H1 (cell line): ENCODE measurements at regions not wholly inside any gene's neighbourhood (a gene's known extent, or its start where the extent isn't known, plus 50 kb on each side); places are given as distances from the start of the nearest gene placed in this dataset.

Experiments used
- CTCF ChIA-PET: fragments of 300-600 bp; sonication (Branson Sonifier 250); formaldehyde crosslinking; loops from one replicate; lab custom pipeline; 2021; ENCODE audit not compliant: partially characterized antibody; lab: Charles Lee
- POLR2A ChIA-PET: fragments of 300-600 bp; sonication (Branson Sonifier 250); formaldehyde crosslinking; loops from one replicate; lab custom pipeline; 2021; ENCODE audit warnings: inconsistent platforms; ENCODE audit not compliant: partially characterized antibody; lab: Charles Lee
- DNase-seq, 2 experiments: peaks; one replicate each; pipeline versions ENCODE4 v3.0.0 to v3.0.0-alpha.2; 2010 to 2022; ENCODE audit warnings: low spot score in 2 of 2, low read depth in 1 of 2, mixed read lengths in 1 of 2
- FAIRE-seq: peaks from 2 replicates; lab custom pipeline; 2011; peaks lifted over from hg19 to GRCh38; lab: Jason Lieb, UNC
- H2AFZ ChIP-seq: 2 replicates; pipeline ENCODE4 v1.8.1; 2012; ENCODE audit warnings: low read length, inconsistent platforms
- H2AK5ac ChIP-seq: 2 replicates; pipeline ENCODE4 v1.6.1; 2013; ENCODE audit warnings: low read depth, low read length
- H2BK120ac ChIP-seq: replicated peaks from 2 replicates; pipeline ENCODE3; 2013; ENCODE audit warnings: low read depth, low read length, inconsistent platforms
- H2BK12ac ChIP-seq: 2 replicates; pipeline ENCODE4 v1.6.1; 2013; ENCODE audit warnings: low read depth, low read length
- H2BK15ac ChIP-seq: 2 replicates; pipeline ENCODE4 v1.6.1; 2013; ENCODE audit warnings: low read length
- H2BK20ac ChIP-seq: 2 replicates; pipeline ENCODE4 v1.6.1; 2013; ENCODE audit warnings: low read length
- H2BK5ac ChIP-seq: 2 replicates; pipeline ENCODE4 v1.6.1; 2013; ENCODE audit warnings: low read depth, low read length
- H3K14ac ChIP-seq: 2 replicates; pipeline ENCODE4 v1.6.1; 2013; ENCODE audit warnings: inconsistent platforms; ENCODE audit not compliant: insufficient read length
- H3K18ac ChIP-seq: 2 replicates; pipeline ENCODE4 v1.6.1; 2013; ENCODE audit warnings: low read length; ENCODE audit errors: extremely low read depth
- H3K23ac ChIP-seq: 2 replicates; pipeline ENCODE4 v1.6.1; 2013; ENCODE audit warnings: inconsistent platforms; ENCODE audit not compliant: insufficient read length
- H3K23me2 ChIP-seq: 2 replicates; pipeline ENCODE4 v1.6.1; 2013; ENCODE audit warnings: low read depth, low read length
- H3K27ac ChIP-seq: 2 replicates; pipeline ENCODE4 v1.6.1; 2011; ENCODE audit warnings: low read depth, low read length, inconsistent platforms
- H3K27me3 ChIP-seq, 4 experiments: replicated peaks in 1 of 4; 1 replicate in 1 of 4; 2 replicates in 3 of 4; pipeline versions ENCODE4 v1.6.1 to v1.8.1; 2011 to 2013; ENCODE audit warnings: low read length in 3 of 4, mild to moderate bottlenecking in 3 of 4, inconsistent platforms in 2 of 4, mixed read lengths in 2 of 4, moderate library complexity in 1 of 4; ENCODE audit not compliant: control insufficient read depth in 3 of 4, insufficient read depth in 3 of 4; ENCODE audit errors: extremely low read depth in 1 of 4
- H3K36me3 ChIP-seq, 4 experiments: 2 replicates each; pipeline versions ENCODE4 v1.6.1 to v1.8.1; 2011 to 2013; ENCODE audit warnings: mild to moderate bottlenecking in 4 of 4, low read length in 3 of 4, moderate library complexity in 2 of 4, control low read depth in 1 of 4, inconsistent platforms in 1 of 4; ENCODE audit not compliant: insufficient read depth in 4 of 4, control insufficient read depth in 2 of 4
- H3K4ac ChIP-seq: replicated peaks from 2 replicates; pipeline ENCODE3; 2013; ENCODE audit warnings: low read length, low read depth, mixed read lengths, inconsistent platforms; ENCODE audit not compliant: insufficient read length
- H3K4me1 ChIP-seq, 4 experiments: replicated peaks in 1 of 4; 1 replicate in 1 of 4; 2 replicates in 3 of 4; pipeline versions ENCODE4 v1.6.1 to v1.8.1; 2011 to 2013; ENCODE audit warnings: low read length in 3 of 4, inconsistent platforms in 2 of 4, mixed read lengths in 1 of 4; ENCODE audit not compliant: insufficient read depth in 4 of 4, control insufficient read depth in 3 of 4
- H3K4me2 ChIP-seq, 2 experiments: 2 replicates each; pipeline versions ENCODE4 v1.6.1 to v1.8.1; 2011 to 2013; ENCODE audit warnings: low read depth in 2 of 2, low read length in 2 of 2, control low read depth in 1 of 2, inconsistent platforms in 1 of 2, mild to moderate bottlenecking in 1 of 2; ENCODE audit not compliant: insufficient read depth in 1 of 2
- H3K4me3 ChIP-seq, 4 experiments: fragments of 200-600, 300-600 bp in 1 of 4; sonication (generic), shearing (Covaris generic), sonication (Bioruptor Twin) in 1 of 4; 2 replicates each; pipeline versions ENCODE4 v1.5.1 to v1.8.1; 2011 to 2016; ENCODE audit warnings: low read length in 4 of 4, low read depth in 3 of 4, control low read depth in 2 of 4, inconsistent platforms in 2 of 4, mild to moderate bottlenecking in 2 of 4, mixed read lengths in 1 of 4, moderate library complexity in 1 of 4; ENCODE audit not compliant: insufficient read depth in 2 of 4; ENCODE audit errors: extremely low read depth in 1 of 4
- H3K56ac ChIP-seq: replicated peaks from 2 replicates; pipeline ENCODE3; 2013; ENCODE audit warnings: low read depth, mild to moderate bottlenecking, mixed read lengths, low read length, inconsistent platforms; ENCODE audit not compliant: insufficient read length
- H3K79me1 ChIP-seq: 2 replicates; pipeline ENCODE4 v1.6.1; 2013; ENCODE audit warnings: low read depth, low read length, control low read depth
- H3K79me2 ChIP-seq, 2 experiments: 2 replicates each; pipeline versions ENCODE4 v1.6.1 to v1.8.1; 2012 to 2013; ENCODE audit warnings: low read length in 2 of 2, mild to moderate bottlenecking in 2 of 2, inconsistent platforms in 1 of 2; ENCODE audit not compliant: insufficient read depth in 2 of 2, control insufficient read depth in 1 of 2
- H3K9ac ChIP-seq, 4 experiments: replicated peaks in 1 of 4; 1 replicate in 1 of 4; 2 replicates in 3 of 4; pipeline versions ENCODE4 v1.6.1 to v1.8.1; 2011 to 2013; ENCODE audit warnings: low read depth in 3 of 4, low read length in 3 of 4, control low read depth in 2 of 4, mild to moderate bottlenecking in 2 of 4, moderate library complexity in 2 of 4, inconsistent platforms in 1 of 4; ENCODE audit errors: extremely low read depth in 1 of 4
- H3K9me3 ChIP-seq, 2 experiments: 2 replicates each; pipeline versions ENCODE4 v1.6.1 to v1.8.1; 2012 to 2013; ENCODE audit warnings: mild to moderate bottlenecking in 2 of 2, moderate library complexity in 2 of 2, control low read depth in 1 of 2, inconsistent platforms in 1 of 2, low read depth in 1 of 2, low read length in 1 of 2, mixed read lengths in 1 of 2; ENCODE audit not compliant: insufficient read depth in 2 of 2
- H4K20me1 ChIP-seq, 2 experiments: replicated peaks in 1 of 2; 2 replicates each; pipeline versions ENCODE3 to v1.8.1; 2011 to 2013; ENCODE audit warnings: inconsistent platforms in 2 of 2, low read length in 2 of 2, mild to moderate bottlenecking in 1 of 2; ENCODE audit not compliant: insufficient read depth in 2 of 2, control insufficient read depth in 1 of 2
- H4K5ac ChIP-seq: 2 replicates; pipeline ENCODE4 v1.6.1; 2013; ENCODE audit warnings: low read length, low read depth, mixed read lengths, inconsistent platforms; ENCODE audit not compliant: insufficient read length
- H4K8ac ChIP-seq: 2 replicates; pipeline ENCODE4 v1.8.0; 2013; ENCODE audit warnings: mild to moderate bottlenecking, moderate library complexity, low read length, inconsistent platforms; ENCODE audit not compliant: insufficient read depth; ENCODE audit errors: extremely low read depth
- H4K91ac ChIP-seq: replicated peaks from 2 replicates; pipeline ENCODE3; 2013; ENCODE audit warnings: low read length, mixed read lengths, inconsistent platforms; ENCODE audit not compliant: insufficient read length
- POLR2A ChIP-seq, 2 experiments: IDR thresholded peaks; 1 replicate in 1 of 2; 2 replicates in 1 of 2; pipeline ENCODE4 v1.6.1; 2011; ENCODE audit warnings: low read depth in 2 of 2, low read length in 2 of 2, mild to moderate bottlenecking in 2 of 2; ENCODE audit errors: control extremely low read depth in 1 of 2
- TEAD4 ChIP-seq: IDR thresholded peaks from 2 replicates; pipeline ENCODE4 v1.6.1; 2012; ENCODE audit warnings: low read depth, low read length, inconsistent platforms, mixed read lengths
- WGBS, 2 experiments: shearing (Covaris generic) in 1 of 2; methylation state at CpG; one replicate each; pipeline versions ENCODE4 v1.1.6 to v1.1.7; 2013 to 2015; ENCODE audit warnings: low lambda C conversion rate in 2 of 2, mixed read lengths in 2 of 2, inconsistent platforms in 1 of 2, low coverage in 1 of 2, missing lambda C conversion rate in 1 of 2; ENCODE audit not compliant: insufficient replicate concordance in 2 of 2, insufficient coverage in 1 of 2, insufficient read length in 1 of 2; ENCODE audit errors: extremely low coverage in 1 of 2, missing lambda C conversion rate in 1 of 2; 5-methylcytosine and 5-hydroxymethylcytosine counted together

GRCh38 chr7:131087756-131088658 lies 239.7 kb upstream of the MKLN1 start:
- no peak overlapping the region for H3K23ac ChIP-seq
- no peak overlapping the region for H2BK5ac ChIP-seq
- no peaks in the 10 kb centered on the region for H3K9me3 ChIP-seq
- no peaks in the 10 kb centered on the region for H3K23me2 ChIP-seq
- peaks cover 0 to 4% (median 0%) of the 10 kb centered on the region in 4 experiments; a peak in 3 of 8 replicates for H3K36me3 ChIP-seq
- H3K14ac ChIP-seq: no peak overlapping the region
- H2BK20ac ChIP-seq: no peak overlapping the region
- H3K79me1 ChIP-seq: peaks cover 3% of the 10 kb centered on the region; the same call in 1 of the 2 replicates
- H2BK12ac ChIP-seq: no peak overlapping the region
- no peak overlapping the region for H2BK15ac ChIP-seq
- TF ChIP-seq TEAD4 (peak; percentile 79), POLR2A (IDR thresholded peaks at IDR 0.05; ENCODE audit: control extremely low read depth in 1 of 2, low read depth in 2 of 2, low read length in 2 of 2) (no peak)
- TF ChIP-seq, all 59 proteins: peak for 1
- 83% methylated on average over 8 of the region's 8 CpGs; no CpG with 5 or more reads in 1 of the 2 experiments for WGBS, 2 experiments
- Histone ChIP-seq H4K91ac (no peak overlapping the region), H3K4me2 (no peak overlapping the region), H3K27ac (no peak overlapping the region), H3K56ac (no peak overlapping the region), H4K20me1 (peaks cover 0 to 2% of the 10 kb centered on the region in 2 experiments), H4K5ac (no peak overlapping the region), H3K18ac (no peak overlapping the region), H3K4me3 (no peak overlapping the region), H4K8ac (no peak overlapping the region), H3K9ac (no peak overlapping the region), H2AK5ac (no peak overlapping the region), H3K27me3 (no peaks in the 10 kb centered on the region), H3K4me1 (peaks cover 5 to 34% (median 18%) of the 10 kb centered on the region in 4 experiments), H2BK120ac (no peak overlapping the region), H3K4ac (no peak overlapping the region), H2AFZ (no peak overlapping the region), H3K79me2 (peaks cover 0 to 61% of the 10 kb centered on the region in 2 experiments; a peak in 2 of 4 replicates)
- POLR2A ChIA-PET: interaction anchor here (1.1 kb wide), 1 partner anchor 22 kb away, joined by 3 read pairs; no protein-coding TSS in a partner anchor
- CTCF ChIA-PET: interaction anchor here (0.7 to 1.9 kb wide), 6 partner anchors 14 to 193 kb away, joined by 3 to 9 read pairs (median 4); no protein-coding TSS in a partner anchor
- no peak for FAIRE-seq
- DNase-seq: no peak
